Karpas-422 (cell line): ENCODE measurements at regions not wholly inside any gene's neighbourhood (a gene's known extent, or its start where the extent isn't known, plus 50 kb on each side); places are given as distances from the start of the nearest gene placed in this dataset.
A peak's percentile ranks its signal among the peaks of the same experiment; 100 is the strongest.

ENCODE experiments used
- DNase-seq: peaks from one replicate; pipeline ENCODE4 v3.0.0-alpha.2; 2015
- H2AFZ ChIP-seq: fragments of 200-600 bp; sonication (generic); 2 replicates; pipeline ENCODE4 v1.6.1; 2014; ENCODE audit warnings: antibody characterized with exemption, low read length, mixed read lengths
- H3K27ac ChIP-seq: fragments of 200-600 bp; sonication (generic); 2 replicates; pipeline ENCODE4 v1.5.1; 2014; ENCODE audit warnings: mild to moderate bottlenecking, low read length, moderate library complexity
- H3K27me3 ChIP-seq: fragments of 200-600 bp; sonication (generic); 2 replicates; pipeline ENCODE4 v1.6.1; 2014; ENCODE audit warnings: low read length, mixed read lengths
- H3K36me3 ChIP-seq: fragments of 200-600 bp; sonication (generic); 2 replicates; pipeline ENCODE4 v1.6.1; 2014; ENCODE audit warnings: low read length, mixed read lengths; ENCODE audit not compliant: insufficient read depth
- H3K4me1 ChIP-seq: fragments of 200-600 bp; sonication (generic); 2 replicates; pipeline ENCODE4 v1.6.1; 2014; ENCODE audit warnings: mild to moderate bottlenecking, low read length, mixed read lengths
- H3K4me2 ChIP-seq: fragments of 200-600 bp; sonication (generic); 2 replicates; pipeline ENCODE4 v1.6.1; 2014; ENCODE audit warnings: low read length, low read depth, mild to moderate bottlenecking; ENCODE audit not compliant: poor library complexity, severe bottlenecking
- H3K4me3 ChIP-seq: fragments of 200-600 bp; sonication (generic); 2 replicates; pipeline ENCODE4 v1.5.1; 2014; ENCODE audit warnings: mild to moderate bottlenecking, antibody characterized with exemption, low read length, mixed read lengths
- H3K79me2 ChIP-seq: fragments of 200-600 bp; sonication (generic); 2 replicates; pipeline ENCODE4 v1.6.1; 2014; ENCODE audit warnings: mild to moderate bottlenecking, low read length, mixed read lengths
- H3K9ac ChIP-seq: fragments of 200-600 bp; sonication (generic); 2 replicates; pipeline ENCODE4 v1.6.0; 2014; ENCODE audit warnings: low read length
- H3K9me2 ChIP-seq: fragments of 200-600 bp; sonication (generic), shearing (Covaris generic); replicated peaks from 2 replicates; pipeline ENCODE4 v1.6.0; 2014; ENCODE audit warnings: mild to moderate bottlenecking, low read length, moderate library complexity; ENCODE audit not compliant: insufficient read depth
- H3K9me3 ChIP-seq: fragments of 300-700, 200-600 bp; sonication (generic); 2 replicates; pipeline ENCODE4 v1.6.1; 2014; ENCODE audit warnings: low read length, mixed read lengths
- H4K20me1 ChIP-seq: fragments of 200-600 bp; sonication (generic); 2 replicates; pipeline ENCODE4 v1.6.1; 2014; ENCODE audit warnings: mild to moderate bottlenecking, antibody characterized with exemption, low read length, low read depth; ENCODE audit not compliant: insufficient read depth

DNA sequence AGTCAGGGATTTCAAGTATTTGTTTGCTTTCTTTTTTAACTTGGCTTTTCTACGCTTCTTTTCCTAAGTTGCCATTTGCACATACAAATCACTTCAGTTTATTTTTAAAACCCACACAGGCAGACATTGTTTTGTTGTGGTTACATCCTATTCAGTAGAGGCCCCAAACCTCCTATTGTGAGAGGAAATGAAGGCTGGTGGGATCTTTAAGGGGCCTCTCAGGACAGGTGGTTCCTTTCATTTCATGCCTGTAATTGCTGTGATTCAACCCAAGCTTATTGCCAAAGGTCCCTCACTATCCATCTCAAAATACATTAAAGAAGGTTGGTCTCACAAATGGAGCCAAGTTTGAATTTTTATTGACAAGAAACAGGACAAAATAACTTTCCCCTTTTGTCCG lies 257.1 kb downstream of the ADAMTS20 start:
- Histone ChIP-seq H3K4me2 (no peak overlapping the region), H2AFZ (no peak overlapping the region), H3K4me1 (no peaks in the 10 kb centered on the region), H3K27me3 (no peaks in the 10 kb centered on the region), H3K9me3 (no peaks in the 10 kb centered on the region), H4K20me1 (no peaks in the 10 kb centered on the region), H3K36me3 (no peaks in the 10 kb centered on the region), H3K4me3 (no peak overlapping the region), H3K9me2 (no peaks in the 10 kb centered on the region), H3K27ac (no peak overlapping the region), H3K79me2 (no peaks in the 10 kb centered on the region), H3K9ac (no peak overlapping the region)
- no peak for DNase-seq

DNA sequence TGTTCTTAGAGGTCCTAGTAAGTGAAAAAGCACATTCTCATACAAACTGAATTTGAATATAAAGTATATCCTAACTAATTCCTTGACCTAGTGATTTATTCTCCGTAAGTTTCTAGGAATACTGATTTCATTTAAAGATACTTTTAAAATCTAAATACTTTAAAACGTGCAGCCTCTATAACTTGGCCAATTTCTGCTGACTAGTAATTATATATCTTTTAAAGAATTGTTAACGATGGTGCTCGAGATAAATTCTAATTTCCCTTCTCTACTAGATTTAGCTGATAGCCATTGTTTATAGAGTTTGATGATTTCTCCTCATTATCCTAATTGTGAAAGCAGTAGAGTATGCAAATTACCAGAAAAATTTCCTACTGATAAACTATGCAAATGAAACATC lies 257.9 kb downstream of the ADAMTS20 start:
- Histone ChIP-seq H3K4me2 (no peak overlapping the region), H3K36me3 (no peaks in the 10 kb centered on the region), H3K9ac (no peak overlapping the region), H3K79me2 (no peaks in the 10 kb centered on the region), H3K9me3 (no peaks in the 10 kb centered on the region), H3K9me2 (no peaks in the 10 kb centered on the region), H3K4me1 (no peaks in the 10 kb centered on the region), H3K4me3 (no peak overlapping the region), H4K20me1 (no peaks in the 10 kb centered on the region), H2AFZ (no peak overlapping the region), H3K27me3 (no peaks in the 10 kb centered on the region), H3K27ac (no peak overlapping the region)
- DNase-seq: no peak

DNA sequence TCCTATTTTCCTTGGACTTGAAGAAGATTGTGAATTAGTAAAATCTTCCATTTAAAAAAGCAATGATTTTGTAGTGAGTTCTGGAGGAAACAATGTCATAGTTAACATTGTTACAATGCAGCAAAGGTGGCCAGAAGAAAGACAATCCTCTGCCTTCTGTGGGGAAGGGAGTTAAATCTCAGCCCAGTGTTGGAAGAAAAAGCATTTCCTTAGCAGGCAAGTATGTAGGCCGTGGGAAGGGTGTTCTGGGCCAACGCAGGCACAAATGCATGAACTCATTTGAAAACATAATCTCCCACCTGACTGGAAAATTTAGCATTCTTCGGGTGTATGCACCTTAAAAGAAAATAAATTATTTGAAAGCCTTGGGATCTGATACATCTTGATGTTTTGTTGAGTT lies 258.6 kb downstream of the ADAMTS20 start:
- Histone ChIP-seq H3K27me3 (no peaks in the 10 kb centered on the region), H3K9me2 (no peaks in the 10 kb centered on the region), H3K4me2 (no peak overlapping the region), H3K9ac (no peak overlapping the region), H3K27ac (no peak overlapping the region), H3K79me2 (no peaks in the 10 kb centered on the region), H4K20me1 (no peaks in the 10 kb centered on the region), H3K9me3 (no peaks in the 10 kb centered on the region), H3K4me1 (no peaks in the 10 kb centered on the region), H3K36me3 (no peaks in the 10 kb centered on the region), H3K4me3 (no peak overlapping the region), H2AFZ (no peak overlapping the region)
- DNase-seq: peak; percentile 4

DNA sequence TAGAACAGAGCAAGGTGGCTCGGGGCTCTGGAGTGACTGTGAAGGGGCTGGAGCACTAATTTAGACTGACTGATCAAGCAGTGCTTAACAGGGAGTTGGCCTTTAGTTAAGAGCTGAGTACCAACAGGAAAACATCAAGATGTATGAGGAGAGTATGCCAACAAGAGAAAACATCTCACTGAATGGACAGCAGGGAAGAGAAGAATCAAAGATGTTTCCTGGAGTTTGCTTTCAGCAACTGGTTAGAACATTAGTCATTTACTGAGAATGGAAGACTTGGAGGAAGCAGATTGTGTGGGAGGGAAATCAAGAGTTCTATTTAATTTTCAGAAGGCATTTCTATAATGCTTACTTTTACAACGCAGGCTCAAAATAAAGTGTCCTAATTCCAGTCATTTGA lies 259.3 kb downstream of the ADAMTS20 start:
- H3K4me3 ChIP-seq: no peak overlapping the region
- DNase-seq: peak; percentile 20
- H3K4me1 ChIP-seq: no peaks in the 10 kb centered on the region
- H3K27me3 ChIP-seq: no peaks in the 10 kb centered on the region
- H3K36me3 ChIP-seq: no peaks in the 10 kb centered on the region
- no peaks in the 10 kb centered on the region for H3K9me3 ChIP-seq
- H3K9ac ChIP-seq: no peak overlapping the region
- H3K27ac ChIP-seq: no peak overlapping the region
- H3K4me2 ChIP-seq: no peak overlapping the region
- no peaks in the 10 kb centered on the region for H3K9me2 ChIP-seq
- H3K79me2 ChIP-seq: no peaks in the 10 kb centered on the region
- H2AFZ ChIP-seq: no peak overlapping the region
- no peaks in the 10 kb centered on the region for H4K20me1 ChIP-seq

DNA sequence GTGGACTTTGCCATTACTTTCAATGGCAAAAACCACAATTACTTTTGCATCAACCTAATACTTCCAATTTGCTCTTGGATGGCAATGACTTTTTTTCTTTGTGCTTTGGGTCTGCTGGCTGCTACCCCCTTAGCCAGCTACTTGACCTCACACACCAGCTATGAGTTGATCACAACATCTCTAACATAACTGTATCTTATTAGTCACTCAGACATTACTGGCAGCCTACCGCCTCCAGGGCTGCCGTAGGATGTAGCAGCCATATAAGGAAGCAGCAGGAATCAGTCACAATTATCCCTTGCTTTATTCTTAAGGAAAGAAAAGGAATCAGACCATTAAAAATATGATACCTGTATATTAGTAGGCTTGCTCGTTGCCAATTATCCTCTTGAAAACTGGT lies 260.5 kb downstream of the ADAMTS20 start:
- Histone ChIP-seq H3K4me1 (no peaks in the 10 kb centered on the region), H3K27me3 (no peaks in the 10 kb centered on the region), H3K4me2 (no peak overlapping the region), H3K4me3 (no peak overlapping the region), H3K9ac (no peak overlapping the region), H3K9me2 (no peaks in the 10 kb centered on the region), H3K36me3 (no peaks in the 10 kb centered on the region), H3K9me3 (no peaks in the 10 kb centered on the region), H3K79me2 (no peaks in the 10 kb centered on the region), H2AFZ (no peak overlapping the region), H4K20me1 (no peaks in the 10 kb centered on the region), H3K27ac (no peak overlapping the region)
- DNase-seq: no peak

DNA sequence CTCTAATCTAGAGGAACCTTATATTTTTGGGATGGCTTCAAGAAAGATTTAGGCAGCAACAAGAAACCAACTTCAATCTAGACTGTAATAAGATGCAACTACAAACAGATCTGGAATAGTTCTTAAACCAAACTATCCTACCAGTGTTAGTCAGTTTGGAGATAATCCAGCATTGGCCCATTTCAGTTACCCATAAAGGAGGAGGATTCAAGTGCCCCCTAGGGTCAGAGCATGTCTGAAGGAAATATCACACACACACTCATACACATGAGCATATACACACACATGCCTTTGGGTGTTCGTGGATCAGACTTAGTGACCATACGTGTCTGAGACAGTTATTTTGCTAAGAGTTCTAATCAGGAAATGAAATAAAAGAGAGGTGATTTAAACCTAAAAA lies 261.2 kb downstream of the ADAMTS20 start:
- Histone ChIP-seq H3K4me2 (no peak overlapping the region), H3K79me2 (no peaks in the 10 kb centered on the region), H3K4me3 (no peak overlapping the region), H3K27ac (no peak overlapping the region), H3K36me3 (no peaks in the 10 kb centered on the region), H3K27me3 (no peaks in the 10 kb centered on the region), H3K9me2 (no peaks in the 10 kb centered on the region), H2AFZ (no peak overlapping the region), H3K4me1 (no peaks in the 10 kb centered on the region), H4K20me1 (no peaks in the 10 kb centered on the region), H3K9ac (no peak overlapping the region), H3K9me3 (no peaks in the 10 kb centered on the region)
- DNase-seq: no peak

DNA sequence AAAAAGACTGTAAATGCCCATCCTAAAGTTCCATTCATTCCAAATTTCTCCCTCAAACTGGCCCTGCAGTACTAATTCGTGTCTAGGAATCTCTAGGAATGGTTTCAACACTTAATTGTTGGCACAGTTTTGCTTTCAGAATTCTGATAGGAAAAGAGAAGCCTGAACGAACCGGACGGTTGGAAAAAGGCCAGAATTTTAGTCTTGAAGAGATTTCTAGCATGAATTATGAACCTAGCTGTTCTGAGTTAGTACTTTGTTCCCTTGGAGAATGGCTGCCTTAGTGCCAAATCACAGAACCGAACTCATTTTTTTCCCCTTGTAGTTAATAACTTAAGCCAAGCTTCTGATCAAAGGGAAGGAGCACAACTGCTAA lies 262.6 kb downstream of the ADAMTS20 start:
- no peaks in the 10 kb centered on the region for H4K20me1 ChIP-seq
- H3K27me3 ChIP-seq: no peaks in the 10 kb centered on the region
- no peak overlapping the region for H3K4me3 ChIP-seq
- DNase-seq: peak; percentile 14
- no peaks in the 10 kb centered on the region for H3K9me2 ChIP-seq
- no peak overlapping the region for H2AFZ ChIP-seq
- H3K4me1 ChIP-seq: no peaks in the 10 kb centered on the region
- no peaks in the 10 kb centered on the region for H3K36me3 ChIP-seq
- H3K27ac ChIP-seq: no peak overlapping the region
- H3K9ac ChIP-seq: no peak overlapping the region
- H3K79me2 ChIP-seq: no peaks in the 10 kb centered on the region
- H3K4me2 ChIP-seq: no peak overlapping the region
- H3K9me3 ChIP-seq: no peaks in the 10 kb centered on the region

DNA sequence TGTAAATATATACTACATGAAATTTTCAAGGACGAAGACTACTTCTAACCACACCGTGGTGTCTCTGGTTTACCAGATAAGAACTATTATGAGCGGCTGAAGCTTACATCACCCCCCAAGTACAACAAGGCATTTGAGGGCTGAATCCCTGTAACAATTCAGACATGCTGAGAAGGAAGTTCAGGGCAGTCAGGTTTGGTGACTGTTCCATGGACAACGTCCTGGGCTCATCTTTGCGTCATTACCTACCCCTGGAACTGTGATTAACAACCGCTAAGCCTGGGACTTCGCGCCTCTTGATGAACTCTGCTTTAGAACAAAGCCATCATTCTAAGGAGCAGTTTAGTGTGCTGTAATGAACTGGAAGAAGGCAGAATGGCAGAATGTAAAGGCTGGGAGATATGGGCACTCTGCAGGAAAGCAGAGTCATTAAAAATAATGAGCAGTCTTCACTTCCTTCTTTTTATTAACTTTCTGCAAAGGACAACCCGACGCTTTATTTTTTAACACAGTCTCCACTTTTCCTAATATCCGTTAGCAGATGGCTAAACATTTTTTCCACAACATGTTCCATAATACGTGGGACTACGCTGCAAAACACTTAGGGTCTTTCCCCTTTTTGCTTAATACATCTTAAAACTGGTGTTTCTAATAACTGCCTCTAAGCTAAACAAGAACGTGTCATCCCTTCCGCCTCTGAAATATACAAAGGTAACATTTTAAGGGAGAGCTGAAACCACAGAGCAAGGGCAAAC lies 263.2 kb downstream of the ADAMTS20 start:
- Histone ChIP-seq H4K20me1 (no peaks in the 10 kb centered on the region), H3K9me3 (no peaks in the 10 kb centered on the region), H3K9ac (no peak overlapping the region), H2AFZ (no peak overlapping the region), H3K27ac (no peak overlapping the region), H3K4me1 (no peaks in the 10 kb centered on the region), H3K79me2 (no peaks in the 10 kb centered on the region), H3K27me3 (no peaks in the 10 kb centered on the region), H3K4me3 (no peak overlapping the region), H3K4me2 (no peak overlapping the region), H3K36me3 (no peaks in the 10 kb centered on the region), H3K9me2 (no peaks in the 10 kb centered on the region)
- no peak for DNase-seq
